GM18867 (cell line): ENCODE measurements at regions not wholly inside any gene's neighbourhood (a gene's known extent, or its start where the extent isn't known, plus 50 kb on each side); places are given as distances from the start of the nearest gene placed in this dataset.
"Not testable (repeated sequence)": the region's sequence is repeated elsewhere in the genome, so short reads cannot be mapped to it uniquely, and the experiment has no call there.

Source experiments
- ATAC-seq: cut with Tn5 transposase; IDR thresholded peaks from one replicate; pipeline ENCODE4 v1.9.1; 2021; ENCODE audit warnings: mild to moderate bottlenecking, moderate library complexity; ENCODE audit not compliant: unreplicated experiment

DNA sequence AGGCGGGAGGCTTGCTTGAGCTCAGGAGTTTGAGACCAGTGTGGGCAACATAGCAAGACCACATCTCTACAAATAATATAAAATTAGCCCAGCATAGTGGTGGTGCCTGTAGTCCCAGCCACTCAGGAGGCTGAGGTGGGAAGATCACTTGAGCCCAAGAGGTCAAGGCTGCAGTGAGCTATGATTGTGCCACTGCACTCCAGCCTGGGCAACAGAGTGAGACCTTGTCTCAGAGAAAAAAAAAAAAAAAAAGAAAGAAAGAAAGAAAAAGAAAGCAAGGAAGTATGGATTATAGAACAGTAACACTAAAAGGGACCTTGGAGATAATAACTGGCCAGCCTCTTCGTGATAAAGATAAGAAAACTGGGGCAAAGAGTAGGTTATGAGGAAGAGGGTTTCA is 130.4 kb downstream of the PLCE1 start:
- not testable (repeated sequence) for ATAC-seq

DNA sequence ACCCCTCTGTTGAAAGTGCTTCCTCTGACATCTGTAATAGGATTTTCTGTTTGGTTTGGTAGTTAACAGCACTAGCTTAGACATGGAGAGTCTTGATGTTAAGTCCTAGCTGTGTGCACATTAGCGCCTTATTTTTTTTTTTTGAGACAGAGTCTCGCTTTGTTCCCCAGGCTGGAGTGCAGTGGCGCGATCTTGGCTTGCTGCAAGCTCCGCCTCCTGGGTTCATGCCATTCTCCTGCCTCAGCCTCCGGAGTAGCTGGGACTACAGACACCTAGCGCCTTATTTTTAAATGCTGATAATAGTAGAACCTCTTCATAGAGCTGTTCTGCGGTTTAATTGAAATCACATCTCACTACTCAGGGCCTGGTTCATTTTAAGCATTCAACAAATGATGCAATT is 131.5 kb downstream of the PLCE1 start:
- not testable (repeated sequence) for ATAC-seq

DNA sequence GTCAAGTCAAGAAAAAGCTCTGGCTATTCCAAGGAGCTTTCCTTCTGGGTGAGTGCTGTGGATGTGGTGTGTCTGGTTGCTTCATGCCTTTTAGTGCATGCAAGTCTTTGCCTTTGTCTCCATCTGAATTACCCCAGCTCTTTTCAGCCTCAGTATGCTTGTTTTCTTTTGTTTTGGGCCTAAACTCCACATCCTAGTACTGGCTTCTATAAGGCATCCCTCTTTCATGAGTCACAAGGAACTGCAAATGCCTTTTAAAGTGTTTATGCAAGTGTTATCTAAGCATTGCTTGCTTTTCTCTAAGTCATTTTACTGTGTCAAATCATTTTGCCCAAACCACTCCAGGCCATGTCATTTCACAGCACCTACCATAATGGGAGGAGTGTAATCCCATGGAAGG is 132.1 kb downstream of the PLCE1 start:
- no peak for ATAC-seq

DNA sequence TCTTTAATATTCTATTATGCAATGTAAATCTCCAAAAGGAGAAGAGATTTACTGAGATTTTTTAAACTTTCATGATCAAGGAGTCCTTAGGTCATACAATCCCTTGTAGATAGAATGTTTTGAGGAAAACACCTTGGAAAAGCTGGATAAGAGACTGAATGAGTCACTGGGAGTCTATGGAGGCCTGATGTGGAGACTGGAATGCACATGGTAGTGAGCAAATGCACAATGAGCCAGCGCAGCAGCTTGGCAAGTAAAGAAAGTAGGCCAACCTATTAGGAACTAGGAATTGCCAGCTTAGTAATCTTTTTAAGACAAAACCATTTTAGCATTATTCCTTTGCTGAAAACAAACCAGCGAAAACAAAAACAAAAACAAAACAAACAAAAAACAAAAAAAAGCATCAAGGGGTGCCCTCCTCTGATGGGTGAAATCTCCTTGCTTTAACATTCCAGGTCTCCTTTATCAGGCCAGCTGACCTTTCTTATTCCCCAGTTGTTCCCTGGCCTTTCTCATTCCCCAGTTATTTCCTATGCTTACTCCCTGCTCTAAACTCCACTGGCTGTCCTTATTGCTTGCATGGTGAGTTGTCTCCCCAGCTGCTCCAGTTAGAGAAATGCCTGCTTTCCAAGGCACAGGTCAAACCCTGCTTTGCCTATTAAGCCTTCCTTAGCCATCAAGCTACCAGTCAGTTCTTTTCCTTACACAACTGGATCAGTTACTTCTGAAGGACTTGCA is 135.8 kb downstream of the PLCE1 start:
- ATAC-seq = no peak

DNA sequence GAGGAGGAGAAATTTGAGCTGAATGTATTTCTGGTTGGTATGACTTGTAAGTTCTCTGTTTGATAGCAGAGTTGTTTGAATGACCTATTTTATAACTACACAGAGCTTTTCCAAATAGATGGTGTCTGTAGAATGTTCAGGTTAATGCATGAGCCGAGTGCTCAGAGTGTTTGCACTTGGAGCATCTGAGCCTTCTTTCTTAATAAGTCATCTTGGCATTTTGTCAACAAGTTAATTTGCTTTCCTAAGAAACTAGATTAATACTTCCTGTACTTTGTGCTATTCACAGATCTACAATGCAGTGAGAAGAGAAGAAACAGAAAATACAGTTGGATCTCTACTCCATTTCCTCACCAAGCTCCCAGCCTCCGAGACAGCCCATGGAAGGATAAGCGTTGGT is 138.2 kb downstream of the PLCE1 start:
- no peak for ATAC-seq

DNA sequence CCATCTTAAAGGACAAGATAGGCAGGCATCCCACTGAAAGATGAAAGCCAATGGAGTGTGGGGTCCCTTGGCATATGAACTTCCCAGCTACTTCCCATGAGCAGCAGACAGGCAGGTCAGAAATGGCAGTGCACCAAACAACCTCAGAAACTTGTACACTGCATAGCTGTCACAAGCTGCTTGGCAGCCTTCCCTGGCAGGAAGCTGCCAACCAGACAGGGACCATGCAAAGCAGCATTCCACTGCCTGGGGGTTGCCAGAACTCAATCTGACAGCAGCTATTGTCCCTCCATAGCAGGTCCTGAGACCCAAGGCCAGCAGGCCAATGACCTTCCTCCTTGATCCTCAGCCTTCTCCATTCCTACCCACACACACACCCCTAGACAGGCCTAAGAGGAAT is 139.5 kb downstream of the PLCE1 start:
- no peak for ATAC-seq

DNA sequence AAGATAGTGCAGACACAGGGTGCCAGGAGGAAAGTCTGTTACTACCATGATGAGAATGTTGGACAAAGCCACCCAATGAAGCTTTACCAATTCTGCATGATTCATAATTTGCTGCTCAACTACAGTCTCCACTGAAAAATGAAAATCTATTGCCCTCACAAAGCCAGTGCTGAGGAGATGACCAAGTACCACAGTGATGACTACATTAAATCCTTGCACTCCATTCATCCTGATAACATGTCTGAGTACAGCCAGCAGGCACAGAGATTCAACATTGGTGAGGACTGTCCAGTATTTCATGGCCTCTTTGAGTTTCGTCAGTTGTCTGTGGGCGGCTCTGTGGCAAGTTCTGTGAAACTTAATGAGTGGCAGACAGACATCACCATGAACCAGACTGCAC is 144.0 kb downstream of the PLCE1 start:
- ATAC-seq = no peak

DNA sequence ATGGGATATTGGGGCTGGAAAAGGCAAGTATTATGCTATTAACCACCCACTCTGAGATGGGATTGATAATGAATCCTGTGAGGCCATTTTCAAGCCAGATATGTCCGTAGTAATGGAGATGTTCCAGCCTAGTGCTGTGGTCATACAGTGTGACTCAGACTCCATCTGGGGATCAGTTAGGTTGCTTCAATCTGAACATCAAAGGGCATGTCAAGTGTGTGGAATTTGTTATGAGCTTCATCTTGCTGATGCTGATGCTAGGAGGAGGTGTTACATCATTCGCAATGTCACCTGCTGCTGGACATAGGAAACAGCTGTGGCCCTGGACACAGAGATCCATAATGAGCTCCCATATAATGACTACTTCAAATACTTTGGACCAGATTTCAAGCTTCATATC is 144.7 kb downstream of the PLCE1 start:
- ATAC-seq = no peak

DNA sequence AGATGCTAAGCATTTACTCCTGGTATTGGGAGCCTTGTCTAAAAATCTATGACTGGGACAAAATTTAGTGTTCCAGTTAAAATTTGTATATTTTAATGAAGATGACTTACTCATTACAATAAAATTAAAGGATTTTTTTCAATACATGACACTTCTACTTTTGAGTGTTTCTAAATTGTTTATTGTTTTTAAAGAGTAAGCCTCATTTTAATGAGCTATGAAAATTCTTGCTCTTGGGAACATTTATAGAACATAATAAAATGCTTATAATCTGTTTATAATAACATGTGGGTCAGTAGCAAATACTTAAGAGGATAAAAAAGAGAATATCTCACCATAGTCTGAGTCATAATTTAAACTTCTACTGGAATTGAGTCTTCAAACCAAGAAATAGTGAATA is 149.5 kb downstream of the PLCE1 start:
- no peak for ATAC-seq

DNA sequence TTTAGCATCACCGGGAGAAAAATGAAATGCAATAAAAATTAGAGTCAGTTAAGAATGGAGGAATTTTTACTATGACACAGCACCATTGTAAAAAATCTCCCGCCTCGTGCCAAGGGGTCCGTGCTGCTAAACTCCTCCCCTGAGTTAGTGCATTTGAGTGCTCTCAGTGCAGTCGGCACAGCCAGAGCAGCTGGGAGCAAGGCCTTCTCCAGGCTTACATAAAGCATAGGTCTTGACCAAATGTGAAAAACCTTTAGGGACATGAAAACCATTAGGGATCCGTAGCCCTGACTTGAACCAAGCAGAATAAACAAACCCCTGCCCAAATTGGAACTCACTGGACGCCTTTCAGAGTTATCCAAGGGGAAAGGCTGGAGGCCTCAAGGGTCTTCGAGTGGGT is 152.6 kb downstream of the PLCE1 start:
- ATAC-seq = no peak

DNA sequence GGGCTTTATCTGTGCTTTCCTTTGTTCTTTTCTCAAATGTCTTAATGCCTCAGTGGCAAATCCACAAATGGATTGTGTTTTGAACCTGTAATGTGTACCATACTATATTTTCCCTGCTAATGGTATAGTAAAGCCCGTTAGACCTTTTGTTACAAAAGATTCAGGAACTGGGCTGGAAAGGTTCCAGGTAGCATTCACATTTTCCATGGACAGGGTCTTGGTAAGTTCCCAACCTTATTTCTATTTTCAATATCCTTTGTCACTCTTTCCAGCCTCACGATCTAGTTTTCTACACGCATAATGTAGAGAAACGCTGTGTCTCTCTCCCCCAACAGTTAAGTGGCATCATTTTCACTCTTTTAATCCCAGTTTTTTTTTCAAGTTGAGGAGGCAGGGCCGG is 153.0 kb downstream of the PLCE1 start:
- no peak for ATAC-seq

DNA sequence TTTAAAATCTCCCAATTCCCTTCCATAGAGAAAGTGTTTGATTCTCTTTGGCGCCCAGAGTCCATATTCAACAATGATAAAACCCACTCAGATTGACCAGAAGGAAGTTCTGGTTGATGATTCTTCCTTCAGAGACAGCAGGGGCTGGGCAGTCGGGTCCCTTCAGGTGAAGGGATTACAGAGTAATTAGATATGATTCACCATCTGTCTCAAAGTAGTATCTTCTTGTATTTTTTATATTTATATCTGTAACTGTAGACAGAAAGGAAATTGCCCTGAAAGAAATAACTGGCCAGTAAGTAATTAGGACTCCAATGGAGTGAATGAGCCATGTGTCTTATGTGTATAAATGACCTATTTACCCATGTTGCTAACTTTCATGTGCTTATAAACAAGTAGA is 156.0 kb downstream of the PLCE1 start:
- no peak for ATAC-seq

DNA sequence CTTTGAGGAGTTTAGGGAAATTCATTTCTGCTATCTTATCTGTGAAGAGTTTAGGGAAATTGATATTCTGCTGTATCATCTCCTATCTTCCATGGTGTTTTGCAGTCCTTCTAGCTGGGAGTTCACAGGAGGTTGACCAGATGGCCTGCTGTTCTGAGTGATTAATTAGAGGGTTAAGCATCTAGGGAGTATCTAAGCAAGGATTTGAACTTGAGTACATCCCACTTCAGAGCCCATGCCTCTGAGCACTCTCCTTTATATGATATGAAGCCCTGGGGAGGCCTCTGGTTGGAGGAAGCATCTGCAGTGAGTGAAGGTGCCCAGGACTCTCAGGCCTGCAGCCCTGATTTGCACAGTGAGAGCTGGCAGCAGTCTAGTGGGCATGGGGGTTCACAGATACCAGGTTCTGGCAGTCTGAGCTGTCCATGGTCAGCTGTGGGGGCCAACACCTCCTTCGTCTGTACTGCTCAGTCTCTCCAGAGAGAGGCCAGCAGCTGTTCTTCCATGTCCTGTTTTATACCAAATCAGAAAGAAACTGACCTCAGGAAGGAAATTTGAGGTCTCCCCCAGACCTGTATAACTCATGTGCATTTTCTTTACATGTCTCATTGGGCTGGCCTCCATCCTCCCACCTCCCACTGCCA is 156.9 kb downstream of the PLCE1 start:
- ATAC-seq = no peak

DNA sequence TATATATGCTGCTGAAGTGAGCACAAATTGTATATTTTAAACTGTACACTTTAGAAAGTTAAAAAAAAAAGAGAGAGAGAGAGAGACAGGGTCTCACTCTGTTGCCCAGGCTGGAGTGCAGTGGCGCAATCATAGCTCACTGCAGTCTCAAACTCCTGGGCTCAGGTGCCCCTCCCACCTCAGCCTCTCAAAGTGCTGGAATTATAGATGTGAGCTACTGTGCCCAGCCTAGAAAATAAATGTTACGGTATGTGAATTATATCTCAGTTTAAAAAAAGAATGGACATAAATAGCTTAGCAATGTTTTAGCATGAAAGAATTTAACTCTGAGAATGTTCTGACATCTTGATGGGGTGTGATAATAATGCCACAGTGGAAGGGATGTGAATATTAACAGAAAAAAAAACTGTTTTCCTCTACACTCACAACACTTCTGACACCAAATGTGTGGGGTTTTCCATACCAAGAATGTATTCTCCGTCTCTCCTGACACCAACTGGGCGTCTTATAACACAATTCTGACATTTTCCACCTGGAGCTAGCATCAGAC is 162.1 kb downstream of the PLCE1 start:
- ATAC-seq = no peak

DNA sequence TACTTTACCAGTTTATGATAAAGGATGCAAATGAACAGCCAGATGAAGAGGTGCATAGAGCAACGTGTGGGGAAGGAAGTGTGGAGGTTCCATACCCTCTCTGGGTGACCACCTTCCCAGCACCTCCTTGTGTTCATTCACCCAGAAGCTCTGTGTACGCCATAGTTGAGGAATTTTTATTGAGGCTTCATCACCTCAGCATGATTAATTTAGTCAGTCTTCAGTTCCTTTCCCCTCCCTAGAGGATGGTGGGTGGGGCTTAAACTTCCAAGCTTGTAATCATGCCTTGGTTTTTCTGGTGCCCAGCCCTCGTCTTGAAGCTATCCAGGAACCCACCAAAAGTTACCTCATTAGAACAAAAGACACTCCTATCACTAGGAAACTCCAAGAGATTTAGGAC is 162.7 kb downstream of the PLCE1 start:
- ATAC-seq = no peak

DNA sequence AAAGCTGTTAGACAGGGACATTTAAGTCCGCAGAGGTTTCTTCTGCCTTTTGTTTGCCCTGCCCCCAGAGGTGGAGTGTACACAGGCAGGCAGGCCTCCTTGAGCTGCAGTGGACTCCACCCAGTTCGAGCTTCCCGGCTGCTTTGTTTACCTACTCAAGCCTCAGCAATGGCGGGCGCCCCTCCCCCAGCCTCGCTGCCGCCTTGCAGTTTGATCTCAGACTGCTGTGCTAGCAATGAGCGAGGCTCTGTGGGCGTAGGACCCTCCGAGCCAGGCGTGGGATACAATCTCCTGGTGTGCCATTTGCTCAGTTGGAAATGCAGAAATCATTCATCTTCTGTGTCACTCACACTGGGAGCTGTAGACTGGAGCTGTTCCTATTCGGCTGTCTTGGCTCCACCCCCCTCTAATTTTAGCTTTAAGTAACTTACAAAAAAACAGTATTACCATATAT is 171.5 kb downstream of the PLCE1 start:
- not testable (repeated sequence) for ATAC-seq

DNA sequence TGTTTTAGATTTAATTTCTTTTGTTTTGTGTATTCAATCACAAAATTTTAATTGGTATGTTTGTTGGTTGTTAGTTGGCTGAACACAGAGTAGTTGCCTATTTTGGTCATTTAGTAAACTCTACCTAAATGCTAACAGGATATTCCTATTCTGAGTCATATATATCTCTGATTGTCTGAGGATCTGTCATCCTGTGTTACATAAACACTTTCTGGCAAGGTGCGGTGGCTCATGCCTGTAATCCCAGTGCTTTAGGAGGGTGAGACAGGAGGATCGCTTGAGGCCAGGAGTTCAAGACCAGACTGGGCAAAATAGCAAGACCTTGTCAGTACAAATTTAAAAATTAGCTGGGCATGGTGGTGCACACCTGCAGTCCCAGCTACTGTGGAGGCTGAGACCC is 178.6 kb downstream of the PLCE1 start:
- no peak for ATAC-seq

DNA sequence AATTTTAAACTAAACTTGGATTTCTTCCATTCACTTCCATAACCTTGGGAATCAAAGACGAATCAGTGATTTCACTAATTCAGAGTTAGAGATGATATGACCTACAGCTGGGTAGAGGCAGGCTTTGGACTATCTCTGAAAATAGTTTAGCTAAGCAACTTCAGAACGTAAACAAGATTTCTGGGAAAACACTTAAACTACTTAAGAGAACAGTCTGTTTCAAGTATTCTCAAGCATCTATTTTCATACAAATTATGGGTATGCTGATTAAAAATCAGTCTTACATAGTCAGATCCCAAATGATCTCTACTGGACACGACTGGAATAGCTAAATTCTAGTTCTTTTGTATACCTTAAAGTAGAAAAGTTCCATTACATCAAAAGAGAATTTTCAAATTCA is 179.9 kb downstream of the PLCE1 start:
- ATAC-seq = no peak

DNA sequence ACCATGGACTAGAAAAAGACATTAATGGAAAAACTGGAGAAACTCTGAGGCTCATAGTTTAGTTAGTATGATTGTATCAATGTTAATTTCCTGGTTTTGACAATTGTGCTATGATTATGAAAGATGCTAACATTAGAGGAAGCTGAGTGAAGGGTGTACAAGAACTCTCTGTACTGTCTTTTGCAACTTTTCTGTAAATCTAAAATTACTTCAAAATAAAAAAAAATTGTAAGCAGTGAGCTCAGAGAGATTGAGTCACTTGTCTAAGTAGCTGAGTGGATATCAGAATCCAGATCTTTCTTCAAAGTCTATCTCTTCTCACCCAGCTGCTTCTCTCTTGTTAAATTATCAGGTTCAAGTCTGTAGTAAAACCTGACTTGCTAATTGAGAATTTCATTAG is 181.1 kb downstream of the PLCE1 start:
- ATAC-seq = no peak

DNA sequence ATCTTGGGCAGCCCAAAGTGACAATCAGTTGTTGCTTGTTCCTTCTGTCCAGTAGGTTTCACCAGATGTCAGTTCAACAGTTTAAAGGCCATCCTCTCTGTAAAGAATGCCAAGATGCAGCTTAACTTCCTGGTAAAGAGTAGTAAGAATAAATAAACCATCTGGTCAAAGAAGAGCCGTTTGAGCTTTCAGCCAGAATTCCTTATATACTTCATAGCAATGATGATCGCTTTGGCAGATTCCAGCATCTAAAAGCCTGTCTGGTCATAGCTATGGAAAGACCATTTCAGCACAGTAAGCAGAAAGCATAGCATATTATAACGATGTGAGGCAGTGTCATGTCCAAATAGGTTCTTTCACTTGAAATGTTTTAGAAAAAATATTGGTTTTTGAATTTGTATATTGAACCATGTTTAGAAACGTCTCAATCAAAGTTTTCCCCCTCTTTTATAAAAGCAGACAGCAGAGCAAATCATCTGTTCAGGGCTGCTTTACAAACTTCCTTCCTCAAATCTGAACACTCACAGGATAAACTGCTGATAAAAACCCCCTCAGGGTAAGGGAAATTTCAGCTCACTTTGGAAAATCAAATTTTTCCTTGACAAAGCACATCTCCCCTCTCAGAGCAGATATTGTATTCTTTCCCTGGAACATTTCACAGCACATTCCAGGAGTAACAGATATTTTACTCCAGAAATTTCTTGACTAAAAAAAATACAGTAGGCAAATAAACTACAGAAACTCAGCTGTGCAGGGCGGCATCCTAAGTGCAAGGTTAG is 184.1 kb downstream of the NOC3L start:
- no peak for ATAC-seq

DNA sequence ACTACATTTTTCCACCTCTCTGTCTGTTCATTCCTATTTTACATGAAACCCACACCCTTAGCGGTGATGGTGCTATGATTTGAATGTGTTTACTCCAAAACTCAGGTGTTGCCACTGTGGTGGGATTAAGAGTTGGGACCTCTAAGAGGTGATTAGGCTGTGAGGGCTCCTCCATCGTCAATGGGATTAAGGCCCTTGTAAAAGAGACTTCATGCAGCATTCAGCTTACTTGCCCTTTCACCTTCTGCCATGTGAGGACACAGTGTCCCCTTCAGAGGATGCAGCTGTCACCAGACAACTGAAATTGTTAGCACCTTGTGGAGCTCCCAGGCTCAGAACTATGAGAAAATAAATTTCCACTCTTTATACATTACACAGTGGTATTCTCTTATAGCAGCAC is 182.2 kb downstream of the NOC3L start:
- no peak for ATAC-seq
